H1 (cell line): ENCODE measurements at regions not wholly inside any gene's neighbourhood (a gene's known extent, or its start where the extent isn't known, plus 50 kb on each side); places are given as distances from the start of the nearest gene placed in this dataset.
A peak's percentile ranks its signal among the peaks of the same experiment; 100 is the strongest.

ENCODE experiments used
- CTCF ChIA-PET: fragments of 300-600 bp; sonication (Branson Sonifier 250); formaldehyde crosslinking; loops from one replicate; lab custom pipeline; 2021; ENCODE audit not compliant: partially characterized antibody; lab: Charles Lee
- POLR2A ChIA-PET: fragments of 300-600 bp; sonication (Branson Sonifier 250); formaldehyde crosslinking; loops from one replicate; lab custom pipeline; 2021; ENCODE audit warnings: inconsistent platforms; ENCODE audit not compliant: partially characterized antibody; lab: Charles Lee
- DNase-seq, 2 experiments: peaks; one replicate each; pipeline versions ENCODE4 v3.0.0 to v3.0.0-alpha.2; 2010 to 2022; ENCODE audit warnings: low spot score in 2 of 2, low read depth in 1 of 2, mixed read lengths in 1 of 2
- FAIRE-seq: peaks from 2 replicates; lab custom pipeline; 2011; peaks lifted over from hg19 to GRCh38; lab: Jason Lieb, UNC
- H2AFZ ChIP-seq: 2 replicates; pipeline ENCODE4 v1.8.1; 2012; ENCODE audit warnings: low read length, inconsistent platforms
- H2AK5ac ChIP-seq: 2 replicates; pipeline ENCODE4 v1.6.1; 2013; ENCODE audit warnings: low read depth, low read length
- H2BK120ac ChIP-seq: replicated peaks from 2 replicates; pipeline ENCODE3; 2013; ENCODE audit warnings: low read depth, low read length, inconsistent platforms
- H2BK12ac ChIP-seq: 2 replicates; pipeline ENCODE4 v1.6.1; 2013; ENCODE audit warnings: low read depth, low read length
- H2BK15ac ChIP-seq: 2 replicates; pipeline ENCODE4 v1.6.1; 2013; ENCODE audit warnings: low read length
- H2BK20ac ChIP-seq: 2 replicates; pipeline ENCODE4 v1.6.1; 2013; ENCODE audit warnings: low read length
- H2BK5ac ChIP-seq: 2 replicates; pipeline ENCODE4 v1.6.1; 2013; ENCODE audit warnings: low read depth, low read length
- H3K14ac ChIP-seq: 2 replicates; pipeline ENCODE4 v1.6.1; 2013; ENCODE audit warnings: inconsistent platforms; ENCODE audit not compliant: insufficient read length
- H3K18ac ChIP-seq: 2 replicates; pipeline ENCODE4 v1.6.1; 2013; ENCODE audit warnings: low read length; ENCODE audit errors: extremely low read depth
- H3K23ac ChIP-seq: 2 replicates; pipeline ENCODE4 v1.6.1; 2013; ENCODE audit warnings: inconsistent platforms; ENCODE audit not compliant: insufficient read length
- H3K23me2 ChIP-seq: 2 replicates; pipeline ENCODE4 v1.6.1; 2013; ENCODE audit warnings: low read depth, low read length
- H3K27ac ChIP-seq: 2 replicates; pipeline ENCODE4 v1.6.1; 2011; ENCODE audit warnings: low read depth, low read length, inconsistent platforms
- H3K27me3 ChIP-seq, 4 experiments: replicated peaks in 1 of 4; 1 replicate in 1 of 4; 2 replicates in 3 of 4; pipeline versions ENCODE4 v1.6.1 to v1.8.1; 2011 to 2013; ENCODE audit warnings: low read length in 3 of 4, mild to moderate bottlenecking in 3 of 4, inconsistent platforms in 2 of 4, mixed read lengths in 2 of 4, moderate library complexity in 1 of 4; ENCODE audit not compliant: control insufficient read depth in 3 of 4, insufficient read depth in 3 of 4; ENCODE audit errors: extremely low read depth in 1 of 4
- H3K36me3 ChIP-seq, 4 experiments: 2 replicates each; pipeline versions ENCODE4 v1.6.1 to v1.8.1; 2011 to 2013; ENCODE audit warnings: mild to moderate bottlenecking in 4 of 4, low read length in 3 of 4, moderate library complexity in 2 of 4, control low read depth in 1 of 4, inconsistent platforms in 1 of 4; ENCODE audit not compliant: insufficient read depth in 4 of 4, control insufficient read depth in 2 of 4
- H3K4ac ChIP-seq: replicated peaks from 2 replicates; pipeline ENCODE3; 2013; ENCODE audit warnings: low read length, low read depth, mixed read lengths, inconsistent platforms; ENCODE audit not compliant: insufficient read length
- H3K4me1 ChIP-seq, 4 experiments: replicated peaks in 1 of 4; 1 replicate in 1 of 4; 2 replicates in 3 of 4; pipeline versions ENCODE4 v1.6.1 to v1.8.1; 2011 to 2013; ENCODE audit warnings: low read length in 3 of 4, inconsistent platforms in 2 of 4, mixed read lengths in 1 of 4; ENCODE audit not compliant: insufficient read depth in 4 of 4, control insufficient read depth in 3 of 4
- H3K4me2 ChIP-seq, 2 experiments: 2 replicates each; pipeline versions ENCODE4 v1.6.1 to v1.8.1; 2011 to 2013; ENCODE audit warnings: low read depth in 2 of 2, low read length in 2 of 2, control low read depth in 1 of 2, inconsistent platforms in 1 of 2, mild to moderate bottlenecking in 1 of 2; ENCODE audit not compliant: insufficient read depth in 1 of 2
- H3K4me3 ChIP-seq, 4 experiments: fragments of 200-600, 300-600 bp in 1 of 4; sonication (generic), shearing (Covaris generic), sonication (Bioruptor Twin) in 1 of 4; 2 replicates each; pipeline versions ENCODE4 v1.5.1 to v1.8.1; 2011 to 2016; ENCODE audit warnings: low read length in 4 of 4, low read depth in 3 of 4, control low read depth in 2 of 4, inconsistent platforms in 2 of 4, mild to moderate bottlenecking in 2 of 4, mixed read lengths in 1 of 4, moderate library complexity in 1 of 4; ENCODE audit not compliant: insufficient read depth in 2 of 4; ENCODE audit errors: extremely low read depth in 1 of 4
- H3K56ac ChIP-seq: replicated peaks from 2 replicates; pipeline ENCODE3; 2013; ENCODE audit warnings: low read depth, mild to moderate bottlenecking, mixed read lengths, low read length, inconsistent platforms; ENCODE audit not compliant: insufficient read length
- H3K79me1 ChIP-seq: 2 replicates; pipeline ENCODE4 v1.6.1; 2013; ENCODE audit warnings: low read depth, low read length, control low read depth
- H3K79me2 ChIP-seq, 2 experiments: 2 replicates each; pipeline versions ENCODE4 v1.6.1 to v1.8.1; 2012 to 2013; ENCODE audit warnings: low read length in 2 of 2, mild to moderate bottlenecking in 2 of 2, inconsistent platforms in 1 of 2; ENCODE audit not compliant: insufficient read depth in 2 of 2, control insufficient read depth in 1 of 2
- H3K9ac ChIP-seq, 4 experiments: replicated peaks in 1 of 4; 1 replicate in 1 of 4; 2 replicates in 3 of 4; pipeline versions ENCODE4 v1.6.1 to v1.8.1; 2011 to 2013; ENCODE audit warnings: low read depth in 3 of 4, low read length in 3 of 4, control low read depth in 2 of 4, mild to moderate bottlenecking in 2 of 4, moderate library complexity in 2 of 4, inconsistent platforms in 1 of 4; ENCODE audit errors: extremely low read depth in 1 of 4
- H3K9me3 ChIP-seq, 2 experiments: 2 replicates each; pipeline versions ENCODE4 v1.6.1 to v1.8.1; 2012 to 2013; ENCODE audit warnings: mild to moderate bottlenecking in 2 of 2, moderate library complexity in 2 of 2, control low read depth in 1 of 2, inconsistent platforms in 1 of 2, low read depth in 1 of 2, low read length in 1 of 2, mixed read lengths in 1 of 2; ENCODE audit not compliant: insufficient read depth in 2 of 2
- H4K20me1 ChIP-seq, 2 experiments: replicated peaks in 1 of 2; 2 replicates each; pipeline versions ENCODE3 to v1.8.1; 2011 to 2013; ENCODE audit warnings: inconsistent platforms in 2 of 2, low read length in 2 of 2, mild to moderate bottlenecking in 1 of 2; ENCODE audit not compliant: insufficient read depth in 2 of 2, control insufficient read depth in 1 of 2
- H4K5ac ChIP-seq: 2 replicates; pipeline ENCODE4 v1.6.1; 2013; ENCODE audit warnings: low read length, low read depth, mixed read lengths, inconsistent platforms; ENCODE audit not compliant: insufficient read length
- H4K8ac ChIP-seq: 2 replicates; pipeline ENCODE4 v1.8.0; 2013; ENCODE audit warnings: mild to moderate bottlenecking, moderate library complexity, low read length, inconsistent platforms; ENCODE audit not compliant: insufficient read depth; ENCODE audit errors: extremely low read depth
- H4K91ac ChIP-seq: replicated peaks from 2 replicates; pipeline ENCODE3; 2013; ENCODE audit warnings: low read length, mixed read lengths, inconsistent platforms; ENCODE audit not compliant: insufficient read length
- CTCF ChIP-seq, 3 experiments: IDR thresholded peaks; 1 replicate in 2 of 3; 2 replicates in 1 of 3; pipeline versions ENCODE4 v1.5.1 to v1.6.1; 2011; ENCODE audit warnings: low read length in 3 of 3, mild to moderate bottlenecking in 3 of 3, inconsistent platforms in 2 of 3, low read depth in 1 of 3, moderate library complexity in 1 of 3; ENCODE audit not compliant: insufficient read depth in 1 of 3; ENCODE audit errors: control extremely low read depth in 1 of 3
- E2F6 ChIP-seq: IDR thresholded peaks from 2 replicates; pipeline ENCODE4 v1.6.1; 2012; ENCODE audit warnings: inconsistent platforms
- JUN ChIP-seq: IDR thresholded peaks from 2 replicates; pipeline ENCODE4 v1.6.1; 2011; ENCODE audit warnings: low read depth, mild to moderate bottlenecking, improper control_type of control experiment, low read length
- KDM1A ChIP-seq: fragments of 200-600, 300-600 bp; sonication (generic); IDR thresholded peaks from 2 replicates; pipeline ENCODE4 v1.7.1; 2016; ENCODE audit warnings: mild to moderate bottlenecking, low read length, borderline replicate concordance
- RFX5 ChIP-seq: IDR thresholded peaks from 2 replicates; pipeline ENCODE4 v1.6.1; 2011; ENCODE audit warnings: low read depth, low read length, improper control_type of control experiment, borderline replicate concordance
- SIN3A ChIP-seq, 2 experiments: IDR thresholded peaks in 1 of 2; conservative IDR thresholded peaks in 1 of 2; 2 replicates each; pipeline ENCODE4 v1.6.1; 2011 to 2012; ENCODE audit warnings: low read length in 2 of 2, improper control_type of control experiment in 1 of 2, low read depth in 1 of 2, mild to moderate bottlenecking in 1 of 2
- SUZ12 ChIP-seq: fragments of 200-600 bp; sonication (generic); IDR thresholded peaks from 2 replicates; pipeline ENCODE4 v1.6.1; 2012; ENCODE audit warnings: mild to moderate bottlenecking, inconsistent platforms, low read length, moderate library complexity, mixed read lengths
- TAF7 ChIP-seq: optimal IDR thresholded peaks from 2 replicates; pipeline ENCODE3; 2011; ENCODE audit warnings: low read depth, mild to moderate bottlenecking, inconsistent platforms, low read length, moderate library complexity, borderline replicate concordance
- YY1 ChIP-seq: IDR thresholded peaks from 2 replicates; pipeline ENCODE4 v1.6.1; 2011; ENCODE audit warnings: low read depth, mild to moderate bottlenecking, low read length
- WGBS, 2 experiments: shearing (Covaris generic) in 1 of 2; methylation state at CpG; one replicate each; pipeline versions ENCODE4 v1.1.6 to v1.1.7; 2013 to 2015; ENCODE audit warnings: low lambda C conversion rate in 2 of 2, mixed read lengths in 2 of 2, inconsistent platforms in 1 of 2, low coverage in 1 of 2, missing lambda C conversion rate in 1 of 2; ENCODE audit not compliant: insufficient replicate concordance in 2 of 2, insufficient coverage in 1 of 2, insufficient read length in 1 of 2; ENCODE audit errors: extremely low coverage in 1 of 2, missing lambda C conversion rate in 1 of 2; 5-methylcytosine and 5-hydroxymethylcytosine counted together

- H2BK5ac ChIP-seq, result no peak overlapping the region
- H3K4ac ChIP-seq, result no peak overlapping the region
- no peaks in the 10 kb centered on the region for H3K27me3 ChIP-seq
- H3K9me3 ChIP-seq, result no peaks in the 10 kb centered on the region; a peak in 1 of 4 replicates
- no peak overlapping the region for H3K9ac ChIP-seq
- whole genome bisulfite sequencing, 2 experiments, result 88% methylated on average over 5 of the region's 5 CpGs; no CpG with 5 or more reads in 1 of the 2 experiments
- no peak overlapping the region for H2BK15ac ChIP-seq
- H3K18ac ChIP-seq, result no peak overlapping the region
- H3K23ac ChIP-seq, result no peak overlapping the region
- H4K91ac ChIP-seq, result no peak overlapping the region
- H2BK12ac ChIP-seq, result no peak overlapping the region
- H4K5ac ChIP-seq, result no peak overlapping the region
- no peaks in the 10 kb centered on the region for H3K79me1 ChIP-seq
- H3K56ac ChIP-seq, result no peak overlapping the region
- H3K4me2 ChIP-seq, result no peak overlapping the region
- H2BK20ac ChIP-seq, result no peak overlapping the region
- H2BK120ac ChIP-seq, result no peak overlapping the region
- ChIA-PET CTCF (interaction anchor here (1.4 kb wide), 1 partner anchor 10 kb away, joined by 7 read pairs; no protein-coding TSS in a partner anchor), POLR2A (interaction anchor here (0.7 kb wide), 1 partner anchor 10 kb away, joined by 3 read pairs; no protein-coding TSS in a partner anchor)
- FAIRE-seq (no peak), DNase-seq (no peak)
- no peaks in the 10 kb centered on the region for H3K36me3 ChIP-seq
- H3K4me3 ChIP-seq, result no peak overlapping the region
- H3K23me2 ChIP-seq, result no peaks in the 10 kb centered on the region
- H4K20me1 ChIP-seq, result no peaks in the 10 kb centered on the region
- H3K14ac ChIP-seq, result no peak overlapping the region
- H2AK5ac ChIP-seq, result no peak overlapping the region
- H3K27ac ChIP-seq, result no peak overlapping the region
- peak overlapping the region; percentile 41; the same call in 1 of the 2 replicates for H2AFZ ChIP-seq
- H3K79me2 ChIP-seq, result no peaks in the 10 kb centered on the region
- no peaks in the 10 kb centered on the region for H3K4me1 ChIP-seq
- no peak overlapping the region for H4K8ac ChIP-seq
- no peak for TF ChIP-seq SIN3A (conservative IDR thresholded peaks at IDR 0.05 in 1 of 2, IDR thresholded peaks at IDR 0.05 in 1 of 2; ENCODE audit: low read depth in 1 of 2, low read length in 2 of 2)
- TF ChIP-seq JUN, result no peak
- TF ChIP-seq E2F6, result no peak
- no peak for TF ChIP-seq YY1
- TF ChIP-seq SUZ12, result no peak
- no peak for TF ChIP-seq CTCF (IDR thresholded peaks at IDR 0.05; ENCODE audit: control extremely low read depth in 1 of 3, insufficient read depth in 1 of 3, low read depth in 1 of 3, low read length in 3 of 3)
- TF ChIP-seq KDM1A, result no peak
- TF ChIP-seq RFX5, result no peak
- no peak for TF ChIP-seq TAF7
These were observed 152.9 kb downstream of the PIK3R1 start for GRCh38 chr5:68368311-68369022.
